Neural cell (in vitro differentiated cells): ENCODE measurements at regions not wholly inside any gene's neighbourhood (a gene's known extent, or its start where the extent isn't known, plus 50 kb on each side); places are given as distances from the start of the nearest gene placed in this dataset.

ENCODE experiments used
- H2AFZ ChIP-seq: fragments of 200-600, 300-800 bp; sonication (generic), shearing (Covaris generic); 2 replicates; pipeline ENCODE4 v1.6.0; 2014; ENCODE audit warnings: low read depth, mild to moderate bottlenecking, antibody characterized with exemption, low read length, moderate library complexity
- H3F3A ChIP-seq: fragments of 200-600 bp; shearing (Covaris generic); 2 replicates; pipeline ENCODE4 v1.6.1; 2016; ENCODE audit warnings: mild to moderate bottlenecking, moderate library complexity, mixed read lengths, antibody characterized with exemption, low read length; ENCODE audit not compliant: insufficient read depth, poor library complexity, severe bottlenecking
- H3K27ac ChIP-seq: fragments of 200-600, 300-800 bp; sonication (generic), shearing (Covaris generic); 2 replicates; pipeline ENCODE4 v1.5.1; 2014; ENCODE audit warnings: mild to moderate bottlenecking, low read length, moderate library complexity
- H3K27me3 ChIP-seq: fragments of 300-800, 200-600 bp; sonication (generic), shearing (Covaris generic); 2 replicates; pipeline ENCODE4 v1.6.0; 2014; ENCODE audit warnings: mild to moderate bottlenecking, low read depth, low read length, moderate library complexity; ENCODE audit not compliant: insufficient read depth
- H3K36me3 ChIP-seq: fragments of 300-800, 200-600 bp; sonication (generic), shearing (Covaris generic); 2 replicates; pipeline ENCODE4 v1.5.1; 2014; ENCODE audit warnings: mild to moderate bottlenecking, antibody characterized with exemption, low read length, moderate library complexity; ENCODE audit not compliant: insufficient read depth
- H3K4me2 ChIP-seq: fragments of 300-800, 200-600 bp; sonication (generic), shearing (Covaris generic); 2 replicates; pipeline ENCODE4 v1.6.0; 2014; ENCODE audit warnings: mild to moderate bottlenecking, low read length
- H3K4me3 ChIP-seq: fragments of 300-800, 200-600 bp; sonication (generic), shearing (Covaris generic); 2 replicates; pipeline ENCODE4 v1.5.1; 2014; ENCODE audit warnings: mild to moderate bottlenecking, low read length, moderate library complexity
- H3K79me2 ChIP-seq: fragments of 200-600 bp; shearing (Covaris generic); replicated peaks from 2 replicates; pipeline ENCODE4 v1.6.0; 2014; ENCODE audit warnings: mild to moderate bottlenecking, low read length, moderate library complexity; ENCODE audit not compliant: insufficient read depth
- H3K9ac ChIP-seq: fragments of 300-800, 200-600 bp; sonication (generic), shearing (Covaris generic); 2 replicates; pipeline ENCODE4 v1.6.1; 2016; ENCODE audit warnings: mild to moderate bottlenecking, low read length, mixed read lengths
- H3K9me2 ChIP-seq: fragments of 200-600 bp; shearing (Covaris generic); 2 replicates; pipeline ENCODE4 v1.6.1; 2016; ENCODE audit warnings: mild to moderate bottlenecking, low read length, mixed read lengths; ENCODE audit not compliant: insufficient read depth
- H3K9me3 ChIP-seq: fragments of 200-600, 300-800 bp; sonication (generic), shearing (Covaris generic); 2 replicates; pipeline ENCODE4 v1.6.1; 2016; ENCODE audit warnings: mild to moderate bottlenecking, mixed run types, low read length, moderate library complexity, mixed read lengths
- H4K20me1 ChIP-seq: fragments of 200-600 bp; shearing (Covaris generic); 2 replicates; pipeline ENCODE4 v1.6.1; 2016; ENCODE audit warnings: mild to moderate bottlenecking, mixed run types; ENCODE audit not compliant: insufficient read depth
- EP300 ChIP-seq: fragments of 450-650 bp; conservative IDR thresholded peaks from 2 replicates; pipeline ENCODE4 v1.6.1; 2014; ENCODE audit warnings: antibody characterized with exemption, mild to moderate bottlenecking, moderate library complexity; ENCODE audit not compliant: poor library complexity, severe bottlenecking
- EZH2 ChIP-seq: fragments of 200-600, 300-800 bp; shearing (Covaris generic), sonication (generic); IDR thresholded peaks from 2 replicates; pipeline ENCODE4 v1.6.1; 2014; ENCODE audit warnings: antibody characterized with exemption, low read length, borderline replicate concordance, mild to moderate bottlenecking; ENCODE audit not compliant: insufficient read depth, poor library complexity, severe bottlenecking
- MXI1 ChIP-seq: fragments of 450-650 bp; conservative IDR thresholded peaks from 2 replicates; pipeline ENCODE4 v1.6.1; 2014; ENCODE audit warnings: antibody characterized with exemption, mild to moderate bottlenecking; ENCODE audit not compliant: poor library complexity, severe bottlenecking
- POLR2AphosphoS5 ChIP-seq: IDR thresholded peaks from 2 replicates; pipeline ENCODE4 v1.6.1; 2012
- RAD21 ChIP-seq: fragments of 450-650 bp; conservative IDR thresholded peaks from 2 replicates; pipeline ENCODE4 v1.6.1; 2014; ENCODE audit warnings: antibody characterized with exemption, mild to moderate bottlenecking, moderate library complexity
- SMC3 ChIP-seq: fragments of 450-650 bp; conservative IDR thresholded peaks from 2 replicates; pipeline ENCODE4 v1.6.1; 2014; ENCODE audit warnings: antibody characterized with exemption, mild to moderate bottlenecking, moderate library complexity; ENCODE audit not compliant: poor library complexity
- TAF1 ChIP-seq: IDR thresholded peaks from 2 replicates; pipeline ENCODE4 v1.6.1; 2012; ENCODE audit warnings: low read depth
- TF ChIP-seq, protein P1 (sequence below): fragments of 450-650 bp; IDR thresholded peaks from 2 replicates; pipeline ENCODE4 v1.5.1; 2014; ENCODE audit warnings: antibody characterized with exemption, mild to moderate bottlenecking, moderate library complexity; ENCODE audit not compliant: poor library complexity, severe bottlenecking
- TF ChIP-seq, protein P2 (sequence below): IDR thresholded peaks from 2 replicates; pipeline ENCODE4 v1.6.1; 2012; ENCODE audit warnings: borderline replicate concordance

DNA sequence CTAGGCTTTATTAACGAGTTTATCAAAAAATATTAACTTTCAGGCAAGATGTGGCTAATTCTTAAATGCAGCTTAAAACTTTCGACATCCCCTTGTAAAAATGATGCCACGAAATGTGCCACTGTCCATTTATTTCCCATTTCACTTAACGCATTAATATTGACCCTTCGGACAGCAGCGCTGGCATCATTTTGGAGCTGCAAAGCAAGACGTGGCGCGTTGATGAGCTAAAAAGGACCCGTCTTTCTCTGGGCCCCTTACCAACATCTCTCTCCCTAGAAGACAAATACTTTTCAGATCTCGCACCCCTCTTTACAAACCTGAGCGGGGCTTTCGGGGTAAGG, 367.9 kb downstream of the MTX2 start:
- H3K27me3 ChIP-seq, result peaks cover 96% of the 10 kb centered on the region
- H3F3A ChIP-seq, result no peaks in the 10 kb centered on the region
- H2AFZ ChIP-seq, result no peak overlapping the region
- H3K4me2 ChIP-seq, result no peak overlapping the region
- H3K9me2 ChIP-seq, result no peaks in the 10 kb centered on the region
- H3K9me3 ChIP-seq, result no peaks in the 10 kb centered on the region
- H3K9ac ChIP-seq, result no peak overlapping the region
- H4K20me1 ChIP-seq, result no peaks in the 10 kb centered on the region
- no peaks in the 10 kb centered on the region for H3K79me2 ChIP-seq
- no peaks in the 10 kb centered on the region for H3K36me3 ChIP-seq
- H3K4me3 ChIP-seq, result peak overlapping the region; percentile 70
- TF ChIP-seq SMC3, result no peak
- TF ChIP-seq, protein P1, sequence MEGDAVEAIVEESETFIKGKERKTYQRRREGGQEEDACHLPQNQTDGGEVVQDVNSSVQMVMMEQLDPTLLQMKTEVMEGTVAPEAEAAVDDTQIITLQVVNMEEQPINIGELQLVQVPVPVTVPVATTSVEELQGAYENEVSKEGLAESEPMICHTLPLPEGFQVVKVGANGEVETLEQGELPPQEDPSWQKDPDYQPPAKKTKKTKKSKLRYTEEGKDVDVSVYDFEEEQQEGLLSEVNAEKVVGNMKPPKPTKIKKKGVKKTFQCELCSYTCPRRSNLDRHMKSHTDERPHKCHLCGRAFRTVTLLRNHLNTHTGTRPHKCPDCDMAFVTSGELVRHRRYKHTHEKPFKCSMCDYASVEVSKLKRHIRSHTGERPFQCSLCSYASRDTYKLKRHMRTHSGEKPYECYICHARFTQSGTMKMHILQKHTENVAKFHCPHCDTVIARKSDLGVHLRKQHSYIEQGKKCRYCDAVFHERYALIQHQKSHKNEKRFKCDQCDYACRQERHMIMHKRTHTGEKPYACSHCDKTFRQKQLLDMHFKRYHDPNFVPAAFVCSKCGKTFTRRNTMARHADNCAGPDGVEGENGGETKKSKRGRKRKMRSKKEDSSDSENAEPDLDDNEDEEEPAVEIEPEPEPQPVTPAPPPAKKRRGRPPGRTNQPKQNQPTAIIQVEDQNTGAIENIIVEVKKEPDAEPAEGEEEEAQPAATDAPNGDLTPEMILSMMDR, result no peak
- no peak for TF ChIP-seq POLR2AphosphoS5
- TF ChIP-seq MXI1, result no peak
- no peak for TF ChIP-seq EZH2
- no peak for TF ChIP-seq TAF1
- TF ChIP-seq, protein P2, sequence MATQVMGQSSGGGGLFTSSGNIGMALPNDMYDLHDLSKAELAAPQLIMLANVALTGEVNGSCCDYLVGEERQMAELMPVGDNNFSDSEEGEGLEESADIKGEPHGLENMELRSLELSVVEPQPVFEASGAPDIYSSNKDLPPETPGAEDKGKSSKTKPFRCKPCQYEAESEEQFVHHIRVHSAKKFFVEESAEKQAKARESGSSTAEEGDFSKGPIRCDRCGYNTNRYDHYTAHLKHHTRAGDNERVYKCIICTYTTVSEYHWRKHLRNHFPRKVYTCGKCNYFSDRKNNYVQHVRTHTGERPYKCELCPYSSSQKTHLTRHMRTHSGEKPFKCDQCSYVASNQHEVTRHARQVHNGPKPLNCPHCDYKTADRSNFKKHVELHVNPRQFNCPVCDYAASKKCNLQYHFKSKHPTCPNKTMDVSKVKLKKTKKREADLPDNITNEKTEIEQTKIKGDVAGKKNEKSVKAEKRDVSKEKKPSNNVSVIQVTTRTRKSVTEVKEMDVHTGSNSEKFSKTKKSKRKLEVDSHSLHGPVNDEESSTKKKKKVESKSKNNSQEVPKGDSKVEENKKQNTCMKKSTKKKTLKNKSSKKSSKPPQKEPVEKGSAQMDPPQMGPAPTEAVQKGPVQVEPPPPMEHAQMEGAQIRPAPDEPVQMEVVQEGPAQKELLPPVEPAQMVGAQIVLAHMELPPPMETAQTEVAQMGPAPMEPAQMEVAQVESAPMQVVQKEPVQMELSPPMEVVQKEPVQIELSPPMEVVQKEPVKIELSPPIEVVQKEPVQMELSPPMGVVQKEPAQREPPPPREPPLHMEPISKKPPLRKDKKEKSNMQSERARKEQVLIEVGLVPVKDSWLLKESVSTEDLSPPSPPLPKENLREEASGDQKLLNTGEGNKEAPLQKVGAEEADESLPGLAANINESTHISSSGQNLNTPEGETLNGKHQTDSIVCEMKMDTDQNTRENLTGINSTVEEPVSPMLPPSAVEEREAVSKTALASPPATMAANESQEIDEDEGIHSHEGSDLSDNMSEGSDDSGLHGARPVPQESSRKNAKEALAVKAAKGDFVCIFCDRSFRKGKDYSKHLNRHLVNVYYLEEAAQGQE, result no peak
- TF ChIP-seq EP300, result no peak
- no peak for TF ChIP-seq RAD21
- H3K27ac ChIP-seq, result no peak overlapping the region

DNA sequence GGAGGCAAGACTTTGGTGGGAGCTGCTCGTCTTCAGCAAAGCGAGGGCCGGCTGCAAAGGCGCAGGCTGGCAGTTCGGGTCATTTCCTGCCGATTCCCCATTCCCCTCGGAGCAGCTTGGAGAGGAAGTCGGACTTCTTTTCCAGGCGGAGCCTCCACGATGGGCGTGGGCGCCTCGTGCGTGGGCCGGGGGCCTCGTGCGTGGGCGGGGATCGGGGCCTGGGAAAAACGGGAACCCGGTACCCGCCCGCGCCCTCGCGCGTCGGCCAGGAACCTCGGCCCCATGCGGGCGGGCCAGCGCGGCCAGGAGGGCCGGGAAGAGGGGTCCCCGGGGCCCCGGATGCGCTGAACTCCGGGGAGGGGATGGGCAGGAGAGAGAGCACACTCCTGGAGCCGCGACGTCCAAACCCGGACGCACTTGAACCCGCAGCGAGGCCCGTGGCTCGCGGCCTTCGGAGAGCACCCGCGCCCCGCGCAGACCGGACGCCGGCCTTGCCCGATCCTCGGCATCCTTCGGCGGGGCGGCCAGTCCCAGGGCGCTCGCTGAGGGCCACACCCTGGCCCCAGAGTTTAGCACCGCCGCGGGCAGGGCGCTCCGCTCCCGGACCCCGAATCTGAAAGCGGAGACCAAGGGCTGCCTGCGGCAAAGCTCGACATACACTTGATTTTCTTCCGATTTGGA, 368.4 kb downstream of the MTX2 start:
- H3K27me3 ChIP-seq, result peaks cover 92% of the 10 kb centered on the region
- peak overlapping the region; percentile 46 for H3K9ac ChIP-seq

More for the DNA sequence above, 368.4 kb downstream of the MTX2 start:
- H3K36me3 ChIP-seq, result no peaks in the 10 kb centered on the region
- no peaks in the 10 kb centered on the region for H3F3A ChIP-seq
- peak; percentile 16 for TF ChIP-seq POLR2AphosphoS5
- no peak for TF ChIP-seq RAD21
- H3K9me3 ChIP-seq, result no peaks in the 10 kb centered on the region
- H4K20me1 ChIP-seq, result no peaks in the 10 kb centered on the region
- H3K9me2 ChIP-seq, result no peaks in the 10 kb centered on the region
- H3K79me2 ChIP-seq, result no peaks in the 10 kb centered on the region
- H2AFZ ChIP-seq, result no peak overlapping the region
- H3K4me3 ChIP-seq, result peak overlapping the region; percentile 70
- H3K27ac ChIP-seq, result no peak overlapping the region
- H3K4me2 ChIP-seq, result peak overlapping the region; percentile 63
